GM23338 (cell line): ENCODE measurements at regions not wholly inside any gene's neighbourhood (a gene's known extent, or its start where the extent isn't known, plus 50 kb on each side); places are given as distances from the start of the nearest gene placed in this dataset.

Experiments
- CREB1 ChIP-seq: fragments of 250-450 bp; sonication (Bioruptor Pico); IDR thresholded peaks from 2 replicates; pipeline ENCODE4 v1.5.0; 2020; ENCODE audit warnings: low read depth, mild to moderate bottlenecking, moderate library complexity
- CTCF ChIP-seq, 2 experiments: fragments of 200-600 bp in 1 of 2; sonication (generic) in 1 of 2; conservative IDR thresholded peaks; 2 replicates each; pipeline versions ENCODE4 v1.5.1 to v1.6.1; 2016 to 2017; ENCODE audit warnings: antibody characterized with exemption in 2 of 2, low read depth in 2 of 2, mild to moderate bottlenecking in 2 of 2, moderate library complexity in 1 of 2
- ETS1 ChIP-seq: IDR thresholded peaks from 2 replicates; pipeline ENCODE4 v1.6.1; 2016; ENCODE audit warnings: antibody characterized with exemption
- EZH2 ChIP-seq: fragments of 200-600 bp; sonication (generic); IDR thresholded peaks from one replicate; pipeline ENCODE4 v1.8.0; 2017; ENCODE audit warnings: antibody characterized with exemption, mild to moderate bottlenecking, low read depth; ENCODE audit not compliant: unreplicated experiment
- NANOG ChIP-seq: IDR thresholded peaks from 2 replicates; pipeline ENCODE4 v1.6.1; 2016; ENCODE audit warnings: antibody characterized with exemption, borderline replicate concordance
- POLR2AphosphoS5 ChIP-seq: IDR thresholded peaks from 2 replicates; pipeline ENCODE4 v1.6.1; 2016; ENCODE audit warnings: antibody characterized with exemption, low read depth
- REST ChIP-seq: IDR thresholded peaks from one replicate; pipeline ENCODE4 v1.6.1; 2018; ENCODE audit warnings: antibody characterized with exemption; ENCODE audit not compliant: unreplicated experiment

- TF ChIP-seq CTCF (conservative IDR thresholded peaks at IDR 0.05; ENCODE audit: low read depth in 2 of 2) (no peak), CREB1 (CRISPR knock-in tag) (no peak), POLR2AphosphoS5 (no peak), NANOG (no peak), REST (no peak), ETS1 (no peak), EZH2 (no peak)
These were observed 88.7 kb downstream of the POLR2M start for GRCh38 chr15:57795261-57795660.
